ENCODE measurements at regions not wholly inside any gene's neighbourhood (a gene's known extent, or its start where the extent isn't known, plus 50 kb on each side); places are given as distances from the start of the nearest gene placed in this dataset.
"Not testable (repeated sequence)": the region's sequence is repeated elsewhere in the genome, so short reads cannot be mapped to it uniquely, and the experiment has no call there.

DNA sequence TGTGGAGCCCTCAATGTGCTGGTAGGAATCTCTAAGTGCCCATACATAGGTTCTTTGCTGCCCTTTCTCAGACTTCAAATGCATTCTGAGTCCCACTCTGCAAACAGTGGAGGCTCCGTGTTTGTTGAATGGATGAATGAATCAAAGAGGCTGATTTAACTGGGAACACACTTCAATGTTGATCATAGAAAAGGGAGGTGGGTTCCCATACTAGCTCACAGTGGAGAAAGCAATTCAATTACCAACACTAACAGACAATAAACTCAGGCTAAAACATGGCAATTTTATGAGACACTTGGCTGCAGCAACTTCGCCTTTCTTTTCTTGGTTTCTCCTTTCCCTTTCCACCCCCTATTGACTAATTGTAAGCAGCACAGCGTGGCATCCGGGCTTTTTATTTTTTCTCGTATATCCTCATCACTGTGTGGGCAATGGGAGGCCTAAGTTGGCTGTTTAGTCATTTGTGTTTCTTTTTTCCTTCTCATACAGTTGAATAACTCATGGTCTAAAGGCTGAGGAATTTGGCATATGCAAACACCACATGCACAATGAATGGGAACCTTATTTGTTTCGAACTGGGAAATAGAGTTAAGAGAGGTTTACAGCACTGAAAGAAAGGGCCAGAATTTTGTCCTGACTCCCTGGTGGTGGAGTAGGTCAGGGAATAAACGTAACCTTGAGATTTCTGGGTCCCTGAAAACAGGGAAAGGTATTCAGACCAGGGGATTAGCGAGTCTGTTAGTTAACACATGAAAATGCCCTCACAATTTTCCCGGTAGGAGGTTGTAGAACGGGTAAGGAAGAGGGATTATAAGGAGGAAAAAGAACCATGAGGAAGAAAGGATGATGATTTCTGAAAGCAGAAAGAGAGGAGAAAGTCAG is 858.5 kb downstream of the KCNMA1 start:
- H3K4me3 ChIP-seq (ENCODE audit: low read depth, low read length): no peak overlapping the region
- TF ChIP-seq, protein P1, sequence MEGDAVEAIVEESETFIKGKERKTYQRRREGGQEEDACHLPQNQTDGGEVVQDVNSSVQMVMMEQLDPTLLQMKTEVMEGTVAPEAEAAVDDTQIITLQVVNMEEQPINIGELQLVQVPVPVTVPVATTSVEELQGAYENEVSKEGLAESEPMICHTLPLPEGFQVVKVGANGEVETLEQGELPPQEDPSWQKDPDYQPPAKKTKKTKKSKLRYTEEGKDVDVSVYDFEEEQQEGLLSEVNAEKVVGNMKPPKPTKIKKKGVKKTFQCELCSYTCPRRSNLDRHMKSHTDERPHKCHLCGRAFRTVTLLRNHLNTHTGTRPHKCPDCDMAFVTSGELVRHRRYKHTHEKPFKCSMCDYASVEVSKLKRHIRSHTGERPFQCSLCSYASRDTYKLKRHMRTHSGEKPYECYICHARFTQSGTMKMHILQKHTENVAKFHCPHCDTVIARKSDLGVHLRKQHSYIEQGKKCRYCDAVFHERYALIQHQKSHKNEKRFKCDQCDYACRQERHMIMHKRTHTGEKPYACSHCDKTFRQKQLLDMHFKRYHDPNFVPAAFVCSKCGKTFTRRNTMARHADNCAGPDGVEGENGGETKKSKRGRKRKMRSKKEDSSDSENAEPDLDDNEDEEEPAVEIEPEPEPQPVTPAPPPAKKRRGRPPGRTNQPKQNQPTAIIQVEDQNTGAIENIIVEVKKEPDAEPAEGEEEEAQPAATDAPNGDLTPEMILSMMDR (IDR thresholded peaks at IDR 0.05; ENCODE audit: low read depth, low read length, missing control alignments): peak; percentile 48
- in situ Hi-C loops (cut with HindIII; ENCODE audit: low sequenced_read_pairs): no loop called here
- peak; percentile 87 for DNase-seq (ENCODE audit: low read depth)

DNA sequence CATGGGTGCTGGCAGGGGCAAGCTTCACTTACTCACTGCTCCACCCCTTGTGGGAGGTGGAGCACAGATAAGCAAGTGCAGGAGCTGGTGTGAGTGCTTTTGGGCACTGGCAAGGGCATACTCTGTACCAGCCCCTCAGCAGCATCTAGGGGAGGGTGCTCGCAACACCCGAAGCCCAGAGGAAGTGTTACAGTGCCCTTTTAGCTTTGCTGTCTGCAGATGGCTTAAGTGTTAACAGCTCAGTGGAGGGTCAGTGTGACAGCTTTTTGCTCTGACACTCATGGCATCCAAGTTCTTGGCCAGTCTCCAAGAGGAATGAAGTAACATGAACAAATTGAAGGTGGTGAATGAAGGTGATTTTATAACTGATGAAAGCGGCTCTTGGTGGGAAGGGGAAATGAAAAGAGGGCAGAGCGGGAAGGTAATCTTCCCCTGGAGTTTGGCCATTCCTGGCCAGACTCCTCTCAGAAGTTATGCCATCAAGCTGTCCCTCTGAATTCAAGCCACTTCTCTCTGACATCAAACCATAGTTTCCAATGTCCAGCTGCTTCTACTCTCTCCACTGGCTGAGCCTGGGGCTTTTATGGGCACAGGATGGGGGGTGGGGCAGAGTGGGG is 862.5 kb downstream of the KCNMA1 start:
- H3K4me3 ChIP-seq (ENCODE audit: low read depth, low read length): no peak overlapping the region
- DNase-seq (ENCODE audit: low read depth): no peak
- in situ Hi-C loops (cut with HindIII; ENCODE audit: low sequenced_read_pairs): no loop called here
- TF ChIP-seq, protein P1 (IDR thresholded peaks at IDR 0.05; ENCODE audit: low read depth, low read length, missing control alignments): no peak

DNA sequence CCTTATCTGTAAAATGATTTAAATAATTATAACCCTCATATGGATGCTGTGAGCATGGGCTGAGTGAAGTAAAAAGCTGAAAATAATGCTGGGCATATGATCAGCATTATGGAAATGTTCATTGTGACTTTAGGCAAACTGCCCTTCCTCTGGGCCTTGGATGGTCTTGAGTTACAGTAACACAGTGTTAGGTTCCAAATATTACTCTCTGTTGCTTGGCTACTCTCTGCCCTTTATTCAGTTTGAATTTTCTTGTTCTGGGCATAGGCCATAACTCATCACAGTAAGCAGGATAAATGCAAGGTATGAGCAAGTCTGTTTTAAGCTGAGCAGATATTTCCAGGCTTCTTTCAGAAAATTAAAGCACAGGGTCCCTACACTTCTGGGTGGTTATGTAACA is 868.0 kb downstream of the KCNMA1 start:
- no peak overlapping the region for H3K4me3 ChIP-seq (ENCODE audit: low read depth, low read length)
- no peak for DNase-seq (ENCODE audit: low read depth)
- TF ChIP-seq, protein P1 (IDR thresholded peaks at IDR 0.05; ENCODE audit: low read depth, low read length, missing control alignments): no peak
- in situ Hi-C loops (cut with HindIII; ENCODE audit: low sequenced_read_pairs): no loop called here

DNA sequence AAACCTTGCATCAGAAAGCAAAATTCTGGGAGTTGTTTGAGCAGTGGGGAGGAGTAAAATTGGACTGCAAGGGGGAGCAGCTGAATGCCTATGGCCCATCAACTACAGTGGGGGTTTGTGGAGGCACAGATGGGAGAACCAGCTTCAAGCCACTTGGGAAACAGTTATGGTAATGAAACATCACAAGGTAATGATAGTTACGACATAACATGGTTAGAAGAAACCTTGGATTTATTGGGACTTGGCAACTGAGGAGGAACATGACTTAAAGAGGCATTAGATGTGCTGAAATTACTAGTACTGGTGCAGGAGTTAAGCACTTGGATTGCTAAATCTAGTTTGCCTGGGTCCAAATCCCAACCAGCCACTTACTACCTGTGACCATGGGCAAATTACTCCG is 868.4 kb downstream of the KCNMA1 start:
- H3K4me3 ChIP-seq (ENCODE audit: low read depth, low read length): no peak overlapping the region
- TF ChIP-seq, protein P1 (IDR thresholded peaks at IDR 0.05; ENCODE audit: low read depth, low read length, missing control alignments): no peak
- in situ Hi-C loops (cut with HindIII; ENCODE audit: low sequenced_read_pairs): no loop called here
- no peak for DNase-seq (ENCODE audit: low read depth)

DNA sequence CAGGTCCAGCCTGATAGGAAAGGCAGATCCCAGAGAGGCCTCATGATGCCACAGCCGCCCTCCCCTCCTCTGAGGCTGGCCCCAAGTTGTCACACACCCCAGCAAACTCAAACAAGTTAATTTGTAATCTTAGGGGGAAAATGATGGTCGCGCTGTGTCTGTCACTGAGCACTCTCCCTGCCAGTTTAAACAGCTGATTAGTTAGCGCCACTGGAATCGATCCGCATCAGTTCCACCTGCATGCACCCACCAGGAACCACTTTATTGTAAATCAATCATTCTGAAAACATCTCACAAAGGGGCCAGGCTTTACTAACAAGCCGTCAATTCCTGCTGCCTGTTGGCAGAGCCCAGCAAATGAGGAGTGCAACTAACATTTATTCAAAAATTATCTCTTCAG is 870.9 kb downstream of the KCNMA1 start:
- in situ Hi-C loops (cut with HindIII; ENCODE audit: low sequenced_read_pairs): no loop called here
- TF ChIP-seq, protein P1 (IDR thresholded peaks at IDR 0.05; ENCODE audit: low read depth, low read length, missing control alignments): no peak
- DNase-seq (ENCODE audit: low read depth): no peak
- H3K4me3 ChIP-seq (ENCODE audit: low read depth, low read length): no peak overlapping the region

DNA sequence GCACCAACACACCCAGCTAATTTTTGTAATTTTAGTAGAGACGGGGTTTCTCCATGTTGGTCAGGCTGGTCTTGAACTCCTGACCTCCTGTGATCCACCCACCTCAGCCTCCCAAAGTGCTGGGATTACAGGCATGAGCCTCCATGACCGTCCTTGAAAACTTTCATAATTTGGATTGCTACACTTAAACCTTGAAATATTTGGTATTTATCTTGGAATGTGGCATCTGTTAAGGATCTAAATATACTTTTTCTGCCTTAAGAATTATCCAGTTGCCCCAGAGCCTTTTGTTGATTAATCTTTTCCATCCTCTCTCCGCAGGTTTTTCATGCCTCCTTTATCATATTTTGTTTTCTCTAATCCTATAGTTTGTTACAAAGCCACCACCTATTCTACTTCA is 872.7 kb downstream of the KCNMA1 start:
- H3K4me3 ChIP-seq (ENCODE audit: low read depth, low read length); in situ Hi-C loops (cut with HindIII; ENCODE audit: low sequenced_read_pairs); DNase-seq (ENCODE audit: low read depth): not testable (repeated sequence)

DNA sequence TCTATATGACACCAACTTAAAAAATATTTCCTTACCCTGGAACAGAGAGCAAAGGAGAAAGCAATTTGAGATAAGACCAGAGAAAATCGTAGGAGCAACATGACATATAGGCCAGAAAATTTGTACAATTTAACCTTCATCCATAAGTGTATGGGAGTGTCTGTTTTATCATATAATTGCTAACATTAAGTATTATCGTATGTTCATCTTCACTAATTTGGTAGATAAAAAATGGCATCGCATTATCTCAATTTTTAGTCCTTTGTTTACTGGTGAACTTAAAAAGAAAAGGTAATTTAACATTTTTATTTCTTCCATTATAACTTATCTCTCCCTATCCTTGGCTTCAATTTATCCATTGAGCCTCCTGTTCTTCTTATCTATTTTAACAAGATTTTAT is 873.4 kb downstream of the KCNMA1 start:
- in situ Hi-C loops (cut with HindIII; ENCODE audit: low sequenced_read_pairs): no loop called here
- TF ChIP-seq, protein P1 (IDR thresholded peaks at IDR 0.05; ENCODE audit: low read depth, low read length, missing control alignments): no peak
- no peak overlapping the region for H3K4me3 ChIP-seq (ENCODE audit: low read depth, low read length)
- no peak for DNase-seq (ENCODE audit: low read depth)

Data from astrocyte of the cerebellum (primary cell).